ENCODE measurements at regions not wholly inside any gene's neighbourhood (a gene's known extent, or its start where the extent isn't known, plus 50 kb on each side); places are given as distances from the start of the nearest gene placed in this dataset.

- TF ChIP-seq POLR2AphosphoS5 (IDR thresholded peaks at IDR 0.05; ENCODE audit: low read depth, low read length) (no peak), REST (IDR thresholded peaks at IDR 0.05; ENCODE audit: insufficient read depth in 1 of 2, low read depth in 2 of 2, low read length in 2 of 2) (no peak)
These were observed 207.1 kb downstream of the UACA start for GRCh38 chr15:70556151-70556741.
